OCI-LY3 (cell line): ENCODE measurements at regions not wholly inside any gene's neighbourhood (a gene's known extent, or its start where the extent isn't known, plus 50 kb on each side); places are given as distances from the start of the nearest gene placed in this dataset.
A peak's percentile ranks its signal among the peaks of the same experiment; 100 is the strongest.

ENCODE experiments used
- H2AFZ ChIP-seq: fragments of 200-600, 300-600 bp; shearing (Covaris generic); 2 replicates; pipeline ENCODE4 v1.6.0; 2014; ENCODE audit warnings: antibody characterized with exemption, low read depth, low read length
- H3K27ac ChIP-seq: fragments of 200-600, 300-600 bp; sonication (generic); 2 replicates; pipeline ENCODE4 v1.5.1; 2014; ENCODE audit warnings: mild to moderate bottlenecking, low read length, moderate library complexity, mixed read lengths
- H3K27me3 ChIP-seq: fragments of 200-600, 300-600 bp; sonication (generic); 2 replicates; pipeline ENCODE4 v1.6.1; 2014; ENCODE audit warnings: low read depth, low read length, mixed read lengths
- H3K36me3 ChIP-seq: fragments of 200-600, 300-600 bp; sonication (generic); replicated peaks from 2 replicates; pipeline ENCODE3; 2014; ENCODE audit warnings: low read depth, low read length, mixed read lengths
- H3K4me1 ChIP-seq: fragments of 300-600, 200-600 bp; sonication (generic); 2 replicates; pipeline ENCODE4 v1.6.1; 2014; ENCODE audit warnings: low read length, mixed read lengths
- H3K4me2 ChIP-seq: fragments of 200-600, 300-600 bp; sonication (generic); 2 replicates; pipeline ENCODE4 v1.6.1; 2014; ENCODE audit warnings: low read length, mixed read lengths
- H3K4me3 ChIP-seq: fragments of 300-600, 200-600 bp; sonication (generic); 2 replicates; pipeline ENCODE4 v1.5.1; 2014; ENCODE audit warnings: antibody characterized with exemption, mild to moderate bottlenecking, low read length, moderate library complexity
- H3K79me2 ChIP-seq: fragments of 300-600, 200-600 bp; shearing (Covaris generic); 2 replicates; pipeline ENCODE4 v1.6.1; 2014; ENCODE audit warnings: mild to moderate bottlenecking, low read length, mixed read lengths
- H3K9ac ChIP-seq: fragments of 300-600, 200-600 bp; shearing (Covaris generic); 2 replicates; pipeline ENCODE4 v1.6.0; 2014; ENCODE audit warnings: mild to moderate bottlenecking, low read length, moderate library complexity
- H3K9me3 ChIP-seq: fragments of 200-600, 300-600 bp; shearing (Covaris generic); 2 replicates; pipeline ENCODE4 v1.6.1; 2014; ENCODE audit warnings: low read length, mixed read lengths; ENCODE audit not compliant: insufficient read depth
- H4K20me1 ChIP-seq: fragments of 200-600, 300-600 bp; sonication (generic); 2 replicates; pipeline ENCODE4 v1.6.1; 2016; ENCODE audit warnings: low read length, mixed read lengths; ENCODE audit not compliant: insufficient read depth
- EZH2phosphoT487 ChIP-seq: fragments of 200-600 bp; shearing (Covaris generic); IDR thresholded peaks from 2 replicates; pipeline ENCODE4 v1.6.1; 2018; ENCODE audit warnings: antibody characterized with exemption, mixed run types, low read depth
- TF ChIP-seq, protein P1 (sequence below): fragments of 200-600, 300-600 bp; sonication (generic); IDR thresholded peaks from 2 replicates; pipeline ENCODE4 v1.5.1; 2014; ENCODE audit warnings: antibody characterized with exemption, low read length, low read depth

DNA sequence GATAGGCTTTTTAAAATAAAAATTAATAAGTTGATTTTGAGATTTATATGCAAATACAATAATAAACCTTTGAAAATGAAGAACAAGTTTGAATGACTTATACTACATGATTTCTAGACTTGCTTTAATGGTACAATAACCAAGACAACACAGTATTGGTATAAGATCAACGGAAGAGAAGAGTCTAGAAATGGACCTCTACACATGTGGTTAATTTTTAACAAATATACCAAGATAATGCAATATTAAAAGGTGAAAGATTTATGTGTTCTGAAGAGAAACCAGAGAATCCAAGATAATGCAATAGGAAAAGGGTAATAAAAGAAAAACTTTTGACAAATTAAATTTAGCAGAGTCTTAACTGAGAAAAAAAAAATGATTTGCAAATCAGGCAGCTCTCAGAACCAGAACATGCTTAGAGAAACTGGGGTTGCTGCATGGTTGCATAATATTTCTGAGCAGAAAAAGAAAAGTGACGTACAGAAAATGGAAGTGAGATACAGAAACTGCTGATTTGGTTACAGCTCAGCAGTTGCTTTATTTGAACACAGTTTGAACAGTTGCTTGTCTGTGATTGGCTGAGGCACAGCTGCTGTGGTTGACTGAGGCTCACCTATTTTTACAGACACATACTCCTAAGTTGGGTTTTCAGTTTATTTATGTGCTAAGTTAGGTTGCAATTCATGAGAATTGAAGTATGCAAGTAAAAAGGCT, 365.9 kb downstream of the CRPPA start:
- Histone ChIP-seq H3K27me3 (no peaks in the 10 kb centered on the region), H3K27ac (peak overlapping the region; percentile 29; the same call in 1 of the 2 replicates), H2AFZ (no peak overlapping the region), H3K79me2 (no peaks in the 10 kb centered on the region), H3K9ac (no peak overlapping the region), H3K4me3 (no peak overlapping the region), H3K4me2 (no peak overlapping the region; the same call in 1 of the 2 replicates), H3K9me3 (no peaks in the 10 kb centered on the region), H4K20me1 (no peaks in the 10 kb centered on the region), H3K36me3 (peaks cover 3% of the 10 kb centered on the region), H3K4me1 (peaks cover 24% of the 10 kb centered on the region)
- TF ChIP-seq, protein P1, sequence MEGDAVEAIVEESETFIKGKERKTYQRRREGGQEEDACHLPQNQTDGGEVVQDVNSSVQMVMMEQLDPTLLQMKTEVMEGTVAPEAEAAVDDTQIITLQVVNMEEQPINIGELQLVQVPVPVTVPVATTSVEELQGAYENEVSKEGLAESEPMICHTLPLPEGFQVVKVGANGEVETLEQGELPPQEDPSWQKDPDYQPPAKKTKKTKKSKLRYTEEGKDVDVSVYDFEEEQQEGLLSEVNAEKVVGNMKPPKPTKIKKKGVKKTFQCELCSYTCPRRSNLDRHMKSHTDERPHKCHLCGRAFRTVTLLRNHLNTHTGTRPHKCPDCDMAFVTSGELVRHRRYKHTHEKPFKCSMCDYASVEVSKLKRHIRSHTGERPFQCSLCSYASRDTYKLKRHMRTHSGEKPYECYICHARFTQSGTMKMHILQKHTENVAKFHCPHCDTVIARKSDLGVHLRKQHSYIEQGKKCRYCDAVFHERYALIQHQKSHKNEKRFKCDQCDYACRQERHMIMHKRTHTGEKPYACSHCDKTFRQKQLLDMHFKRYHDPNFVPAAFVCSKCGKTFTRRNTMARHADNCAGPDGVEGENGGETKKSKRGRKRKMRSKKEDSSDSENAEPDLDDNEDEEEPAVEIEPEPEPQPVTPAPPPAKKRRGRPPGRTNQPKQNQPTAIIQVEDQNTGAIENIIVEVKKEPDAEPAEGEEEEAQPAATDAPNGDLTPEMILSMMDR: no peak
- no peak for TF ChIP-seq EZH2phosphoT487

DNA sequence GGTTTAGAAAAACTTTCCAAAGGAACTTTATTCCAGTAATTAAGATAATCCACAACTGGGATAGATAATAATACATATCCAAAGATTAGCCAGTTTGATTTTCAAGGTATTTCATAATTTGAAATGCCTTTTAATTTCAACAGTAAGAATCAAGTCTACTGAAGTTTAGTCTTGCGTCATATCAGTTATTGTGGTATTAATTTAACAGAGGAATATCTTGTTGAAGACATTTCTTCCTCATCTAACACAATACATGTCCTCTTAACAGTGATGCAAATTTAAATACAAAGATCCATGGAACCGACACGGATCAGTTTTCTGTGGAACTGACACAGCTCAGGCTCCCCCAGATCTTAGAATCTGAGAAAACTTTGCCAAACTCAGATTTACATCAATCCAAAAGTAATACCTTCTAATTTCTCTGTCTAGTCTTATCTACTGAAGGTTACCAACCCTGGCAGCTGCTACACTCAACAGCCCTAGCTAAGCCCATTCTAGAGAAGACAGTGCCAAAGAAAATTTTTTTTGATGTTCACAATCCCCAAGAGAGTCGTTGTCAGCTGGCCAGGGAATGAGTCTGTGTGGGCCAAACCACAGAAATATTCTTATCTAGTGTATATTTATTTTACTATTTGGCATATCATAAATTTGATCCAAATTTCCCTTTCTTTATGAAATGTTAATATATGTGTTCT, 365.2 kb upstream of the MEOX2 start:
- Histone ChIP-seq H3K4me3 (no peak overlapping the region), H3K27me3 (no peaks in the 10 kb centered on the region), H4K20me1 (no peaks in the 10 kb centered on the region), H3K9me3 (no peaks in the 10 kb centered on the region), H2AFZ (no peak overlapping the region), H3K4me1 (peaks cover 24% of the 10 kb centered on the region), H3K27ac (no peak overlapping the region), H3K4me2 (no peak overlapping the region), H3K9ac (no peak overlapping the region), H3K36me3 (peaks cover 3% of the 10 kb centered on the region), H3K79me2 (no peaks in the 10 kb centered on the region)
- TF ChIP-seq EZH2phosphoT487: no peak
- TF ChIP-seq, protein P1: no peak

DNA sequence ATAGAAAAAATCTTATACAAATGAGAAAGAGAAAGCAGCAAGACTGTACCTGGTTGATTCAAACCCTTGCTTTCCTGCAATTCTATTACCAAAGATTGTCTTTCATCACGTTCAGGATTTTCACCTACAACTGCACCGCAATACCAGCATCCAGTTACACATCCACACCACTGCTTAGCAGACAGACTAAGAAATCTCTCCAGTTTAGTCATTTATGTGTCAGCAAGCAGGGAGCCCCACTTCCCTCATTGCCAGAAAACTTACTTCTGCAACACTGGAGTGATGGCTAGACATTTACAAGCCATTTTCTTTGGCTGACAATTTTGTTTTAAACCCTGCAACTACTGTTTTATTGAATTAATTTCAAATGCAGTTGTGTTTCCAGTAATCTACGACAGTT, 359.6 kb upstream of the MEOX2 start:
- H3K4me2 ChIP-seq: no peak overlapping the region
- H3K27ac ChIP-seq: no peak overlapping the region
- no peaks in the 10 kb centered on the region for H4K20me1 ChIP-seq
- H3K36me3 ChIP-seq: no peaks in the 10 kb centered on the region
- no peak overlapping the region for H2AFZ ChIP-seq
- no peaks in the 10 kb centered on the region for H3K9me3 ChIP-seq
- no peaks in the 10 kb centered on the region for H3K4me1 ChIP-seq
- no peaks in the 10 kb centered on the region for H3K79me2 ChIP-seq
- no peaks in the 10 kb centered on the region for H3K27me3 ChIP-seq
- H3K9ac ChIP-seq: no peak overlapping the region
- no peak overlapping the region for H3K4me3 ChIP-seq
- TF ChIP-seq, protein P1: no peak
- no peak for TF ChIP-seq EZH2phosphoT487

DNA sequence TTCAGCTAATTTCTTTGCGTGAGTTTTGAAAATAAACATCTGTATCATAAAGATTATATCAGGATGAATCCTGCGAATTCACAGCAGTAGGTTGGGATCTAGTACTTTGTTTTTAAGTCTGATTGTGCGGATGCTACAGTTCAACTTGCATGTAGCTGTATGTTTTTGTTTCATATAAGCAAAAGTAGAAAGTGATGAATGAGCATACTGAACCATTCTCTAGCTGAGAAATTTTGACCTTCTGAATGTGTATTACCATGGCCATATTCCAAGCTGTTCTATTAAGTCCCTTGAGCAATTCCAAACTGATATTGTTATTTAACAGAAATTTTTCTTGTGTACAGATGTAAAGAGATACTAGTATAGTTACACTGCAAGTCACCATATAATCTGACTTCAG, 358.8 kb upstream of the MEOX2 start:
- TF ChIP-seq, protein P1: no peak

More for the DNA sequence above, 358.8 kb upstream of the MEOX2 start:
- no peaks in the 10 kb centered on the region for H3K27me3 ChIP-seq
- H4K20me1 ChIP-seq: no peaks in the 10 kb centered on the region
- H3K9me3 ChIP-seq: no peaks in the 10 kb centered on the region
- H2AFZ ChIP-seq: no peak overlapping the region
- no peak overlapping the region for H3K27ac ChIP-seq
- H3K9ac ChIP-seq: no peak overlapping the region
- H3K79me2 ChIP-seq: no peaks in the 10 kb centered on the region
- no peaks in the 10 kb centered on the region for H3K36me3 ChIP-seq
- H3K4me1 ChIP-seq: no peaks in the 10 kb centered on the region
- H3K4me2 ChIP-seq: no peak overlapping the region
- H3K4me3 ChIP-seq: no peak overlapping the region
